ENCODE measurements at regions not wholly inside any gene's neighbourhood (a gene's known extent, or its start where the extent isn't known, plus 50 kb on each side); places are given as distances from the start of the nearest gene placed in this dataset.

GRCh38 chr13:90015565-90016507, 1331.7 kb upstream of the MIR17HG start:
- TF ChIP-seq POLR2A (IDR thresholded peaks at IDR 0.05) (no peak), CTCF (IDR thresholded peaks at IDR 0.05) (no peak)
